Fibroblast of peridontal ligament (primary cell): ENCODE measurements at regions not wholly inside any gene's neighbourhood (a gene's known extent, or its start where the extent isn't known, plus 50 kb on each side); places are given as distances from the start of the nearest gene placed in this dataset.

Experiments used
- DNase-seq: peaks from one replicate; pipeline ENCODE4 v3.0.0-alpha.2; 2010; ENCODE audit errors: extremely low read depth

- DNase-seq = no peak
These were observed 62.9 kb downstream of the NHLRC3 start for GRCh38 chr13:39100996-39101738.

GRCh38 chr13:39102981-39103490, 64.8 kb downstream of the NHLRC3 start:
- no peak for DNase-seq

DNA sequence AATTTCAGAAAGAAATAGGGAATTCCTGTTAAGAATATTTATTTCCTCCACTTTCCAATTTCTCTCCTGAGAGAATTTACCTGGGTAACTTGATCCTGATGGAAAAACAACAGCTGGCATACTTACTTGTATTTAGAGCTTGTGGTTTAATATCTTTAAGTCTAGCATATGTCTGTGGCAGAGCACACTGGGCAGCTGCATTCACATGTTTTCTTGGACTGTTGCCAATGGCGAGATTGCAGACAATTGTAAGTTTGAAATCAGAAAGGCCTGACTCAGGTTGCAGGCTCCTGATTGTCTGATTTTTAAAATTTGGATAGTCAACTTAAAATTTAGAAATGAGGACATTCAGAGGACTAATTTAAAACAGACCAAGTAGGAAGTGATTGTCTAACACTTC, 66.9 kb downstream of the NHLRC3 start:
- DNase-seq = peak; percentile 10

GRCh38 chr13:39106216-39107005, 68.2 kb downstream of the NHLRC3 start:
- DNase-seq = no peak

DNA sequence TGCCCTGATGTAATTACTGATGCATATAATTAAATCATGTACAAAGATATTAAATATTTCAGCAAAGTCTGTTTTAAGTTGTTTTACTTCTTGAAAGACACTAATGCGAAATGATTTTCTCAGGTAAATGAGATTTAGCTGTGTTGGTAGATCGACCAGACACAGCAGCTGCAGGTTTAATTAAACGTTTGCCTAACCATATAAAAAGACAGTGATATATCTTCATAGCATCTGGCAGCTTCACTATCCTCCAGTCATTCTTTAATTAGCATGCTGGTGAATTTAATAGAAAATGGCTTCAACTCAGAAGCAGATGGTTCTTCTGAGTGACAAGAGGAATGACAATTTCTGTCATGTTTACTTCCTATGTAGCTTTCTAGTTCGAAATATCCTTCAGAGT, 69.3 kb downstream of the NHLRC3 start:
- no peak for DNase-seq

- DNase-seq = no peak
These were observed 70.5 kb downstream of the NHLRC3 start for GRCh38 chr13:39108783-39109182.

GRCh38 chr13:39110518-39111097, 72.4 kb downstream of the NHLRC3 start:
- DNase-seq = no peak

DNA sequence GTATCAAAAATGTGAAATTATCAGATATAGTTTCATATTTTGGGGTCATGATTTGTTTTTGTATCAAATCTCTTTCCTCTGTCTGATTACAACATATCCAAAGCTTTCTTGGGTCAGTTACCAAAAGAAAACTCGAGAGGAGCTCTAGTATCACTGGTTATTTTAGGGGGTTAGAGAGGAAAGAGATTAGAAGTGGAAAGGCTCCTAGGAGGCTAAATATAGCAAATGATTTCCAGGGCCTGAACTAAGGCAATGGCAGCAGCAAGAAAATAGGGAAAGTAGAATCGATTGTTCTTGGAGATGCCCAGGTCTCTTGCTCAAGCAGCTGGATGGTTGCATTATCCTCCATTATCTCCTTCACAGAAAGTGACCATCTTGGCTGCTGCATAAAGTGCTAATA, 72.9 kb downstream of the NHLRC3 start:
- DNase-seq = no peak

GRCh38 chr13:39119422-39119821, 81.2 kb downstream of the NHLRC3 start:
- DNase-seq = no peak

- no peak for DNase-seq
These were observed 85.3 kb downstream of the NHLRC3 start for GRCh38 chr13:39123578-39123977.

DNA sequence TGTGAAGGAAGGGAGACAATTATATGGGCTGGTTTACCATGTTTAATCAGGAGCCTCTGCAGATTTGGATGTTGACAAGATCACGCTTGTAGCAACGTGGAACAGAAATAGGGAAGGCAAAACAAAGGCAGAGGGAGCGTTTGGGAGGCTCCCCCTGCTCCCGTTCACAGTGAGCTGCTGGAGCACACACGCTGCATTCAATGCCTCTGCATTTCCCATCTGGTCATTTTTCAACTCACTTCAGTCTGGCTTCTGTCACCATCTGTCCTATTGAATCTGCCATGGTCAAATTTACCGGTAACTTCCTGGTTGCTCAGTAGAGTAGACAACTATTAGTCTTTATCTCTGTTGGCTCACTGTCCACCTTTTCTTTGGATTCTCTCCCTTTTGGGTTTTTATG, 91.0 kb downstream of the NHLRC3 start:
- DNase-seq = no peak

- DNase-seq = no peak
These were observed 92.0 kb downstream of the NHLRC3 start for GRCh38 chr13:39130301-39130700.

DNA sequence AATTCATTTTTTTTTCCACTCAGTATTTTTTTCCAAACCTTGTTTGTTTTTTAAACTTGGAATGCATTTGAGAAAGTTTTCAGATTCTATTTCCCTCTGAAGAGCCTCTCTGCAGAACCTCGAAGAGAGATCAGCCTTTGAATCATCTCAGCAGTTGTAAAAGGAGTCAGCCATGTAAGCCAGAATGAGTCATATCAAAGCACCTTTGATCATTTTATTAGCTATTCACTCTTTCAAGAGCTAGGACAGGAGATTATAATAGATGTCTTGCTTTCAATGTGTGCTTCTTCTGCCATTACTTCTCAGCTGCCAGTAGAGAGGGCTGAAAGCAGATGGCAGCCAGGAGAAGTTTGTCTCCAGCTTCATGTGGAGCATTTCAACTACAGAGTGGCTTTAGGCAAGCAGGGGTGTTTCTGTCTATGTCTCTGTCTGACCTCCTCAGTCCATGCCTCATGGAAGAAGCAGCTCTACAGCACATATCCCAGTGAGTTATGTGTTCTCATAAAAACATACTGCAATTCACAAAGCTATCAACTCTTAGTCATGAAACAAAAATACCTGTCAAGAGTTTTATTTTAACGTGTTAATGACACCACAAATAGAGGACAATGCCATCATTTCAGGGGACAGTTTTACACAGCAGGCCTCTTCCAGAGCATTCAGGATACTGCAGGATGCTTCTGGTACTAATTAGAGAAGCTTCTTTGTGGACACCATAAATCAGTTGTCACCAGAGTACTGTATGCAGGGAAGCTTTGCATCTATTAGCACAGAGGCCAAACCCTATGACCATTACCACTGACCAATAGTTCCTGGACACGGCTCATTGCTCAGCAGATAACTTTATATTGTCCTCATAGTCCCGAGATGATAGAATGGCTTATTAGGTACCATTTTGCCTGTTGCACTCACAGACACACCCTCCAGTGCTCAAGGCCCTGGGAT, 94.3 kb downstream of the NHLRC3 start:
- no peak for DNase-seq

GRCh38 chr13:39133781-39134180, 95.5 kb downstream of the NHLRC3 start:
- DNase-seq = no peak

DNA sequence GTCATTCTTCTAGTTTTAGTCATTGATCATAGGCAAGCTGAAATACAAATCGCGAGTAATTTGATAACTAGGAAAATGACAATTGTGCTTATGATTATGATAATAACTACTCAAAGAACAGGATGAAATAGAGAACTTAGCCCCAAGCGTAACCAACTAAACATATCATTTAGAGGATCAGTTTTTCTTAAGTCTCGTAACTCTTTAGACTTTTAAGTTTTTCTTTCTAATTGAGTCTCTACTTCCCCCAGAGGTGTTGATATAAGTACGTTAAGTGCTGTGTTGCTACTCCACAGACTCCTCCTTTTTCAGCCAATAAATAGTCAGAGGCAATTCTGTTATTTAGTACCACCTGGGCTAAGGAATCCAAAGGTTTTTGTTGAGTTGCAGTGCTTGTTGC, 96.3 kb downstream of the NHLRC3 start:
- DNase-seq = no peak

DNA sequence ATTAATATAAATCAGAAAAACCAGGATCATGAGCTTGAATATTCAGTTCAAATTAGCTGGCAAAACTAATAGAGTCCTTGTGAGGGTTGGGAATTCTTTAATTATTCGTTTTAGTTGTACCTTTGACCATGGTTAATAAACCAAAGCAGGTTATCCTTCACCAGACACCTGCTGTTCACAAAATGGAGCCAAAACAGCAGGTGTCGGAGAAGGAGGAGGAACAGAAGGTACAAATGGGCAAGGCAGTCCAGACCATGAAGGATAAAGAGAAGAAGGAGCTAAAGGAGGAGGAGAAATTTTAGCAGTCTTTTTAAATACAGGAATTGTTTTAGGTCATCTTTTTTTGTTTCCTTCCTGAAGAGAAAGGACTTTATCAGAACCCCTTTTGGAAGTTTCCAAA, 106.1 kb downstream of the NHLRC3 start:
- DNase-seq = no peak

- DNase-seq = peak; percentile 82
These were observed 106.8 kb downstream of the NHLRC3 start for GRCh38 chr13:39144941-39145533.

DNA sequence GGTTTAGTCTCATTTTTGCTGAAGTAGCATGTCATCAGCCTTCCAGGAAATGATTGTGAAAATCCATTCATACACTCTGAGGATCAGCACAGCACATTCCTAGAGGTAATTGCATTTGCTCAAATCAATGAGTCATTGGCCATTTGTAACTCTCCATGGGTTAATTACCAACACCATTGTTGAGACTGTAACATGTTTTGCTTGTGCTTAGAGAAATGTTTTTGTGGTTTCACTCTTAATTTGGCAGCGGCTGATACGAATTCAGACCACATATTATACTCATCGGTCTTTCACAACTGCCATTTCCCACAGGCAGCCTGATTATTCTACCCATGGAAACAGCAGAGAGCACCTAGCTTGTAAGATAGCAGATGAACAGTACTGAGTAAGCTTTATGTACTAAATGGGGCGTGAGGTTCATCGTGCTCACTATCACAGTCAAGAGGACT, 110.3 kb downstream of the NHLRC3 start:
- peak; percentile 71 for DNase-seq

DNA sequence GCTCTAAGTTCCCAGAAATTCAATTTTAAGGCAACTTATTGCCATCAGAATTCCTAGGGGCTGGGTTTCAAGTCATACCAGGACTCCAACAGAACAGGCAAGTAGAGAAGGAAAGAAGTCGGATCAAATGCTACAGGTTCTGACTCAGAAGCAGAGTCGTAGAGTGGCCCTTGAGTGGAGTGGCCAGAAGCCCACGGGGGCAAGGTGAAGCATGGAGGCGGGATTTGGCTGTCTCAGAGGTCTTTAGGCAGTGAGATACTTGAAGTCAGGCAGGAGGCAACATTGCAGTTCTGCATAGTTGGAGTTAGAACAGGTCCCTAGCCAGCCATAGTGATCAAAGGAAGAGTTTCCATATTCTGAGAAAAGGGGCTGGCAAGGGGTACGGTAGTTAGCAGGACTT, 111.6 kb downstream of the NHLRC3 start:
- no peak for DNase-seq

- no peak for DNase-seq
These were observed 115.8 kb downstream of the NHLRC3 start for GRCh38 chr13:39154041-39154440.

DNA sequence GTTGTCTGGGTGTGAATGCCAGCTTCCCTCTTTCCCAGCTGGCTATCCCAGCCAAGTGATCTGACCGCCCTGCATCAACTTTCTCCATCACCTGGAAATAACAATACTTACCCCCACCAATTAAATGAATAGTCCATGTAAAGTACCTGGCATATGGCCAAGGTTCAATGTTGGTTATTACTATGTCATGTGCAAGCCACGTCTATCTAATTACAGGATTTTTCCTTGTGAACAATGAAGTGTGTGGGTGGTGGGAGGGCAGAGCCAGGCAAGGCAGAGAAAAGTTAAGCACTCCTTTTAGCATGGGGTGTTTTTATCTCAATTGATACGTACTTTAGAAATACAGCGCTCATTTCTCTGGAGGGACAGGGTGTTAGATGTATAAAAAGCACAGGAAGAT, 121.1 kb downstream of the NHLRC3 start:
- no peak for DNase-seq
